Erythroblast (primary cell): ENCODE measurements at regions not wholly inside any gene's neighbourhood (a gene's known extent, or its start where the extent isn't known, plus 50 kb on each side); places are given as distances from the start of the nearest gene placed in this dataset.

ENCODE experiments used
- GATA1 ChIP-seq: IDR thresholded peaks from 2 replicates; pipeline ENCODE4 v1.6.1; 2011; ENCODE audit warnings: low read depth, mild to moderate bottlenecking, control low read depth, low read length, moderate library complexity
- POLR2A ChIP-seq: IDR thresholded peaks from 2 replicates; pipeline ENCODE4 v1.6.1; 2011; ENCODE audit warnings: mild to moderate bottlenecking, low read length

GRCh38 chr3:144816323-144816722, 844.7 kb downstream of the DIPK2A start:
- no peak for TF ChIP-seq POLR2A
- TF ChIP-seq GATA1, result no peak
